ENCODE measurements at regions not wholly inside any gene's neighbourhood (a gene's known extent, or its start where the extent isn't known, plus 50 kb on each side); places are given as distances from the start of the nearest gene placed in this dataset.

- Histone ChIP-seq H3K36me3 (ENCODE audit: insufficient read depth, low read length) (no peaks in the 10 kb centered on the region), H3K4me3 (ENCODE audit: low read depth, low read length) (no peak overlapping the region), H3K79me2 (ENCODE audit: control insufficient read depth, insufficient read depth, low read length, unreplicated experiment) (no peaks in the 10 kb centered on the region), H3K4me1 (ENCODE audit: control insufficient read depth, insufficient read depth, low read length, unreplicated experiment) (no peaks in the 10 kb centered on the region), H2AFZ (ENCODE audit: low read length, unreplicated experiment) (no peak overlapping the region), H3K27me3 (ENCODE audit: insufficient read depth, low read length) (no peaks in the 10 kb centered on the region), H3K27ac (ENCODE audit: low read depth, low read length) (no peak overlapping the region)
These were observed 663.0 kb upstream of the AGA start for GRCh38 chr4:178105242-178105641.

- Histone ChIP-seq H3K4me1 (ENCODE audit: control insufficient read depth, insufficient read depth, low read length, unreplicated experiment) (no peaks in the 10 kb centered on the region), H3K79me2 (ENCODE audit: control insufficient read depth, insufficient read depth, low read length, unreplicated experiment) (no peaks in the 10 kb centered on the region), H3K27me3 (ENCODE audit: insufficient read depth, low read length) (no peaks in the 10 kb centered on the region), H3K27ac (ENCODE audit: low read depth, low read length) (no peak overlapping the region), H3K4me3 (ENCODE audit: low read depth, low read length) (no peak overlapping the region), H3K36me3 (ENCODE audit: insufficient read depth, low read length) (no peaks in the 10 kb centered on the region), H2AFZ (ENCODE audit: low read length, unreplicated experiment) (no peak overlapping the region)
These were observed 694.6 kb upstream of the AGA start for GRCh38 chr4:178136736-178137345.

- no peak overlapping the region for H3K4me3 ChIP-seq (ENCODE audit: low read depth, low read length)
- H3K36me3 ChIP-seq (ENCODE audit: insufficient read depth, low read length), result no peaks in the 10 kb centered on the region
- H3K27me3 ChIP-seq (ENCODE audit: insufficient read depth, low read length), result no peaks in the 10 kb centered on the region
- H3K4me1 ChIP-seq (ENCODE audit: control insufficient read depth, insufficient read depth, low read length, unreplicated experiment), result no peaks in the 10 kb centered on the region
- no peak overlapping the region for H2AFZ ChIP-seq (ENCODE audit: low read length, unreplicated experiment)
- H3K79me2 ChIP-seq (ENCODE audit: control insufficient read depth, insufficient read depth, low read length, unreplicated experiment), result no peaks in the 10 kb centered on the region
- H3K27ac ChIP-seq (ENCODE audit: low read depth, low read length), result no peak overlapping the region
These were observed 695.7 kb upstream of the AGA start for GRCh38 chr4:178137732-178138471.

GRCh38 chr4:178138491-178138890, 696.3 kb upstream of the AGA start:
- H3K36me3 ChIP-seq (ENCODE audit: insufficient read depth, low read length), result no peaks in the 10 kb centered on the region
- H3K4me3 ChIP-seq (ENCODE audit: low read depth, low read length), result no peak overlapping the region
- H2AFZ ChIP-seq (ENCODE audit: low read length, unreplicated experiment), result no peak overlapping the region
- H3K27me3 ChIP-seq (ENCODE audit: insufficient read depth, low read length), result no peaks in the 10 kb centered on the region
- H3K4me1 ChIP-seq (ENCODE audit: control insufficient read depth, insufficient read depth, low read length, unreplicated experiment), result no peaks in the 10 kb centered on the region
- no peaks in the 10 kb centered on the region for H3K79me2 ChIP-seq (ENCODE audit: control insufficient read depth, insufficient read depth, low read length, unreplicated experiment)
- H3K27ac ChIP-seq (ENCODE audit: low read depth, low read length), result no peak overlapping the region

- Histone ChIP-seq H3K4me1 (ENCODE audit: control insufficient read depth, insufficient read depth, low read length, unreplicated experiment) (no peaks in the 10 kb centered on the region), H3K79me2 (ENCODE audit: control insufficient read depth, insufficient read depth, low read length, unreplicated experiment) (no peaks in the 10 kb centered on the region), H3K27ac (ENCODE audit: low read depth, low read length) (no peak overlapping the region), H3K36me3 (ENCODE audit: insufficient read depth, low read length) (no peaks in the 10 kb centered on the region), H3K4me3 (ENCODE audit: low read depth, low read length) (no peak overlapping the region), H2AFZ (ENCODE audit: low read length, unreplicated experiment) (no peak overlapping the region), H3K27me3 (ENCODE audit: insufficient read depth, low read length) (no peaks in the 10 kb centered on the region)
These were observed 698.2 kb upstream of the AGA start for GRCh38 chr4:178140326-178140915.

GRCh38 chr4:178142724-178143123, 700.5 kb upstream of the AGA start:
- Histone ChIP-seq H3K4me1 (ENCODE audit: control insufficient read depth, insufficient read depth, low read length, unreplicated experiment) (no peaks in the 10 kb centered on the region), H3K27me3 (ENCODE audit: insufficient read depth, low read length) (no peaks in the 10 kb centered on the region), H3K36me3 (ENCODE audit: insufficient read depth, low read length) (no peaks in the 10 kb centered on the region), H3K79me2 (ENCODE audit: control insufficient read depth, insufficient read depth, low read length, unreplicated experiment) (no peaks in the 10 kb centered on the region), H2AFZ (ENCODE audit: low read length, unreplicated experiment) (no peak overlapping the region), H3K27ac (ENCODE audit: low read depth, low read length) (no peak overlapping the region), H3K4me3 (ENCODE audit: low read depth, low read length) (no peak overlapping the region)

- H2AFZ ChIP-seq (ENCODE audit: low read length, unreplicated experiment), result no peak overlapping the region
- no peaks in the 10 kb centered on the region for H3K36me3 ChIP-seq (ENCODE audit: insufficient read depth, low read length)
- no peak overlapping the region for H3K4me3 ChIP-seq (ENCODE audit: low read depth, low read length)
- no peak overlapping the region for H3K27ac ChIP-seq (ENCODE audit: low read depth, low read length)
- no peaks in the 10 kb centered on the region for H3K27me3 ChIP-seq (ENCODE audit: insufficient read depth, low read length)
- H3K79me2 ChIP-seq (ENCODE audit: control insufficient read depth, insufficient read depth, low read length, unreplicated experiment), result no peaks in the 10 kb centered on the region
- H3K4me1 ChIP-seq (ENCODE audit: control insufficient read depth, insufficient read depth, low read length, unreplicated experiment), result no peaks in the 10 kb centered on the region
These were observed 705.9 kb upstream of the AGA start for GRCh38 chr4:178148106-178148505.

GRCh38 chr4:178165251-178165950, 723.2 kb upstream of the AGA start:
- Histone ChIP-seq H3K4me1 (ENCODE audit: control insufficient read depth, insufficient read depth, low read length, unreplicated experiment) (no peaks in the 10 kb centered on the region), H3K36me3 (ENCODE audit: insufficient read depth, low read length) (no peaks in the 10 kb centered on the region), H3K27ac (ENCODE audit: low read depth, low read length) (no peak overlapping the region), H3K27me3 (ENCODE audit: insufficient read depth, low read length) (no peaks in the 10 kb centered on the region), H2AFZ (ENCODE audit: low read length, unreplicated experiment) (no peak overlapping the region), H3K4me3 (ENCODE audit: low read depth, low read length) (no peak overlapping the region), H3K79me2 (ENCODE audit: control insufficient read depth, insufficient read depth, low read length, unreplicated experiment) (no peaks in the 10 kb centered on the region)

GRCh38 chr4:178165951-178166308, 723.7 kb upstream of the AGA start:
- H3K4me3 ChIP-seq (ENCODE audit: low read depth, low read length), result no peak overlapping the region
- no peak overlapping the region for H2AFZ ChIP-seq (ENCODE audit: low read length, unreplicated experiment)
- H3K36me3 ChIP-seq (ENCODE audit: insufficient read depth, low read length), result no peaks in the 10 kb centered on the region
- H3K4me1 ChIP-seq (ENCODE audit: control insufficient read depth, insufficient read depth, low read length, unreplicated experiment), result no peaks in the 10 kb centered on the region
- no peak overlapping the region for H3K27ac ChIP-seq (ENCODE audit: low read depth, low read length)
- H3K27me3 ChIP-seq (ENCODE audit: insufficient read depth, low read length), result no peaks in the 10 kb centered on the region
- no peaks in the 10 kb centered on the region for H3K79me2 ChIP-seq (ENCODE audit: control insufficient read depth, insufficient read depth, low read length, unreplicated experiment)

GRCh38 chr4:178173771-178174170, 731.5 kb upstream of the AGA start:
- no peak overlapping the region for H3K27ac ChIP-seq (ENCODE audit: low read depth, low read length)
- no peak overlapping the region for H3K4me3 ChIP-seq (ENCODE audit: low read depth, low read length)
- H3K36me3 ChIP-seq (ENCODE audit: insufficient read depth, low read length), result no peaks in the 10 kb centered on the region
- H3K27me3 ChIP-seq (ENCODE audit: insufficient read depth, low read length), result no peaks in the 10 kb centered on the region
- no peak overlapping the region for H2AFZ ChIP-seq (ENCODE audit: low read length, unreplicated experiment)
- H3K4me1 ChIP-seq (ENCODE audit: control insufficient read depth, insufficient read depth, low read length, unreplicated experiment), result no peaks in the 10 kb centered on the region
- no peaks in the 10 kb centered on the region for H3K79me2 ChIP-seq (ENCODE audit: control insufficient read depth, insufficient read depth, low read length, unreplicated experiment)
